Neural progenitor cell (in vitro differentiated cells): ENCODE measurements at regions not wholly inside any gene's neighbourhood (a gene's known extent, or its start where the extent isn't known, plus 50 kb on each side); places are given as distances from the start of the nearest gene placed in this dataset.

Experiments used
- CTCF ChIP-seq: fragments of 200-600 bp; sonication (generic); IDR thresholded peaks from 2 replicates; pipeline ENCODE4 v1.5.1; 2017; ENCODE audit warnings: antibody characterized with exemption, mild to moderate bottlenecking
- EZH2 ChIP-seq: fragments of 200-600 bp; sonication (generic); IDR thresholded peaks from 2 replicates; pipeline ENCODE4 v1.6.1; 2017; ENCODE audit warnings: antibody characterized with exemption, mild to moderate bottlenecking, moderate library complexity
- EZH2phosphoT487 ChIP-seq: fragments of 200-600 bp; sonication (generic); IDR thresholded peaks from 2 replicates; pipeline ENCODE4 v1.6.1; 2017; ENCODE audit warnings: antibody characterized with exemption

GRCh38 chr6:14707971-14708465 lies 537.9 kb upstream of the JARID2 start:
- TF ChIP-seq CTCF (no peak), EZH2 (no peak), EZH2phosphoT487 (no peak)
